Gastrocnemius medialis (tissue), 4 donors: ENCODE measurements at regions not wholly inside any gene's neighbourhood (a gene's known extent, or its start where the extent isn't known, plus 50 kb on each side); places are given as distances from the start of the nearest gene placed in this dataset.

Experiments used
- ATAC-seq, 2 donors: fragments of 150-250 bp; one replicate each; pipeline ENCODE4 v1.9.1; 2016
- DNase-seq, 2 donors: peaks; one replicate each; pipeline ENCODE4 v3.0.0-alpha.2; 2019
- H3K27ac ChIP-seq, 4 donors: fragments of 200-600 bp; sonication (generic); 1 replicate in 1 of 4; 2 replicates in 3 of 4; pipeline ENCODE4 v1.5.1; 2016 to 2018; ENCODE audit warnings: mild to moderate bottlenecking in 2 of 4, moderate library complexity in 1 of 4
- H3K27me3 ChIP-seq, 3 donors: fragments of 200-600 bp; sonication (generic) in 2 of 3; 1 replicate in 1 of 3; 2 replicates in 2 of 3; pipeline versions ENCODE4 v1.5.1 to v1.6.0; 2016 to 2019; ENCODE audit warnings: mild to moderate bottlenecking in 1 of 3, moderate library complexity in 1 of 3
- H3K36me3 ChIP-seq, 2 donors: fragments of 200-600 bp; sonication (generic) in 1 of 2; one replicate each; pipeline ENCODE4 v1.5.1; 2017 to 2018
- H3K4me1 ChIP-seq, 2 donors: fragments of 200-600 bp; sonication (generic) in 1 of 2; one replicate each; pipeline ENCODE4 v1.5.1; 2016 to 2017; ENCODE audit warnings: mild to moderate bottlenecking in 2 of 2
- H3K4me3 ChIP-seq, 4 donors: fragments of 200-600 bp; sonication (generic) in 3 of 4; 1 replicate in 1 of 4; 2 replicates in 3 of 4; pipeline ENCODE4 v1.5.1; 2016 to 2019; ENCODE audit warnings: mild to moderate bottlenecking in 2 of 4
- H3K9me3 ChIP-seq, 3 donors: fragments of 200-600 bp; sonication (generic) in 2 of 3; 1 replicate in 1 of 3; 2 replicates in 2 of 3; pipeline ENCODE4 v1.5.1; 2016 to 2019
- POLR2A ChIP-seq, 2 donors: fragments of 450-650 bp; IDR thresholded peaks; one replicate each; pipeline ENCODE4 v1.6.1; 2017; ENCODE audit warnings: antibody characterized with exemption in 2 of 2, mild to moderate bottlenecking in 2 of 2, moderate library complexity in 2 of 2
- in situ Hi-C, 4 donors: fragments of 200-750 bp; cut with MboI; loops; one replicate each; pipeline versions ENCODE4 v1.15.0 to v1.8.0; 2017; ENCODE audit warnings: low sequenced_read_pairs in 4 of 4
- intact Hi-C: fragments of 100-400 bp; cut with DNase I; formaldehyde crosslinking; loops from one replicate; pipeline ENCODE4 v1.15.1; 2023; ENCODE audit warnings: low total_unique reads
- TF ChIP-seq, protein P1 (sequence below), 5 experiments: fragments of 450-650 bp in 3 of 5; fragments of 200-600 bp in 2 of 5; sonication (generic) in 2 of 5; IDR thresholded peaks in 4 of 5; conservative IDR thresholded peaks in 1 of 5; 1 replicate in 4 of 5; 2 replicates in 1 of 5; pipeline ENCODE4 v1.5.1; 2016 to 2019; ENCODE audit warnings: antibody characterized with exemption in 5 of 5, mild to moderate bottlenecking in 3 of 5, moderate library complexity in 3 of 5

- no peak for DNase-seq
- Histone ChIP-seq H3K36me3 (no peaks in the 10 kb centered on the region), H3K9me3 (no peaks in the 10 kb centered on the region), H3K4me3 (no peak overlapping the region), H3K4me1 (peaks cover 27 to 30% of the 10 kb centered on the region in 2 donors), H3K27me3 (no peaks in the 10 kb centered on the region), H3K27ac (peak overlapping the region; percentile 85 to 99 (median 96))
- intact Hi-C loops (loop anchor here (5.0 to 10.0 kb wide), 4 partner anchors 372 to 1400 kb away; partner anchors contain the start of gene NBEA), in situ Hi-C loops (loop anchor here in 3 of 4 donors (10.0 to 25.0 kb wide), 3 partner anchors 180 to 957 kb away; partner anchors contain the start of gene PDS5B (in 2 of the 3))
- ATAC-seq: no peak
- TF ChIP-seq, protein P1, sequence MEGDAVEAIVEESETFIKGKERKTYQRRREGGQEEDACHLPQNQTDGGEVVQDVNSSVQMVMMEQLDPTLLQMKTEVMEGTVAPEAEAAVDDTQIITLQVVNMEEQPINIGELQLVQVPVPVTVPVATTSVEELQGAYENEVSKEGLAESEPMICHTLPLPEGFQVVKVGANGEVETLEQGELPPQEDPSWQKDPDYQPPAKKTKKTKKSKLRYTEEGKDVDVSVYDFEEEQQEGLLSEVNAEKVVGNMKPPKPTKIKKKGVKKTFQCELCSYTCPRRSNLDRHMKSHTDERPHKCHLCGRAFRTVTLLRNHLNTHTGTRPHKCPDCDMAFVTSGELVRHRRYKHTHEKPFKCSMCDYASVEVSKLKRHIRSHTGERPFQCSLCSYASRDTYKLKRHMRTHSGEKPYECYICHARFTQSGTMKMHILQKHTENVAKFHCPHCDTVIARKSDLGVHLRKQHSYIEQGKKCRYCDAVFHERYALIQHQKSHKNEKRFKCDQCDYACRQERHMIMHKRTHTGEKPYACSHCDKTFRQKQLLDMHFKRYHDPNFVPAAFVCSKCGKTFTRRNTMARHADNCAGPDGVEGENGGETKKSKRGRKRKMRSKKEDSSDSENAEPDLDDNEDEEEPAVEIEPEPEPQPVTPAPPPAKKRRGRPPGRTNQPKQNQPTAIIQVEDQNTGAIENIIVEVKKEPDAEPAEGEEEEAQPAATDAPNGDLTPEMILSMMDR (IDR thresholded peaks at IDR 0.05 in 4 of 5, conservative IDR thresholded peaks at IDR 0.05 in 1 of 5): no peak
- no peak for TF ChIP-seq POLR2A (IDR thresholded peaks at IDR 0.05)
Measured at GRCh38 chr13:33544308-33544707, 258.8 kb upstream of the STARD13 start.

DNA sequence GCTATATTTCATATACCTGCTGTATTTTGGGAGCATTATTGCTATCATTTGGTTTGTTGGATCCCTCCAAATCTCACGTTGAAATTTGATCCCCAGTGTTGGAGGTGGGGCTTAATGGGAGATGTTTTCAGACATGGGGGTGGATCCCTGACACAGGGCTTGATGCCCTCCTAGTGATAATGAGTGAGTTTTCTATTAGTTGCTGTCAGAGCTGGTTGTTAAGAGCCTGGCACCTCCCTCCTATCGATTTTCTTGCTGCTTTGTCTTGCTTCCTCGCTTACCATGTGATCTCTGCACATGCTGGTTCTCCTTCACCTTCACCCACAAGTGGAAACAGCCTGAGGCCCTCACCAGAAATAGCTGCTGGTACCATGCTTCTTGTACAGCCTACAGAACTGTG lies 259.9 kb upstream of the STARD13 start:
- no peak for DNase-seq
- H3K4me1 ChIP-seq: peaks cover 26 to 30% of the 10 kb centered on the region in 2 donors
- no peaks in the 10 kb centered on the region for H3K9me3 ChIP-seq
- ATAC-seq: no peak
- in situ Hi-C loops (loop anchor here in 3 of 4 donors (10.0 to 25.0 kb wide), 3 partner anchors 179 to 958 kb away; partner anchors contain the start of gene PDS5B (in 2 of the 3)), intact Hi-C loops (loop anchor here (10.0 kb wide), 1 partner anchor 1399 kb away; the partner anchor contains the start of gene NBEA)
- no peaks in the 10 kb centered on the region for H3K36me3 ChIP-seq
- no peak for TF ChIP-seq POLR2A (IDR thresholded peaks at IDR 0.05)
- TF ChIP-seq, protein P1 (IDR thresholded peaks at IDR 0.05 in 4 of 5, conservative IDR thresholded peaks at IDR 0.05 in 1 of 5): no peak
- peak overlapping the region in 3 of 4 donors; percentile 85 to 99 (median 96) for H3K27ac ChIP-seq
- no peak overlapping the region for H3K4me3 ChIP-seq
- H3K27me3 ChIP-seq: no peaks in the 10 kb centered on the region

GRCh38 chr13:33547035-33547434 lies 261.5 kb upstream of the STARD13 start:
- H3K27me3 ChIP-seq: no peaks in the 10 kb centered on the region
- intact Hi-C loops (loop anchor here (10.0 kb wide), 1 partner anchor 1398 kb away; the partner anchor contains the start of gene NBEA), in situ Hi-C loops (loop anchor here in 3 of 4 donors (10.0 to 25.0 kb wide), 3 partner anchors 178 to 960 kb away; partner anchors contain the start of gene PDS5B (in 2 of the 3))
- H3K36me3 ChIP-seq: no peaks in the 10 kb centered on the region
- H3K4me1 ChIP-seq: peaks cover 13 to 21% of the 10 kb centered on the region in 2 donors
- no peak for ATAC-seq
- H3K27ac ChIP-seq: no peak overlapping the region
- DNase-seq: no peak
- no peaks in the 10 kb centered on the region for H3K9me3 ChIP-seq
- no peak overlapping the region for H3K4me3 ChIP-seq
- TF ChIP-seq POLR2A (IDR thresholded peaks at IDR 0.05): no peak
- TF ChIP-seq, protein P1 (IDR thresholded peaks at IDR 0.05 in 4 of 5, conservative IDR thresholded peaks at IDR 0.05 in 1 of 5): no peak

GRCh38 chr13:33548069-33548468 lies 262.5 kb upstream of the STARD13 start:
- Histone ChIP-seq H3K36me3 (no peaks in the 10 kb centered on the region), H3K27me3 (no peaks in the 10 kb centered on the region), H3K9me3 (no peaks in the 10 kb centered on the region), H3K4me3 (no peak overlapping the region), H3K27ac (no peak overlapping the region), H3K4me1 (peaks cover 13 to 21% of the 10 kb centered on the region in 2 donors)
- no peak for DNase-seq
- ATAC-seq: no peak
- intact Hi-C loops: loop anchor here (10.0 kb wide), 1 partner anchor 1397 kb away; the partner anchor contains the start of gene NBEA
- in situ Hi-C loops: loop anchor here in 3 of 4 donors (10.0 to 25.0 kb wide), 3 partner anchors 177 to 961 kb away; partner anchors contain the start of gene PDS5B (in 2 of the 3)
- TF ChIP-seq, protein P1 (IDR thresholded peaks at IDR 0.05 in 4 of 5, conservative IDR thresholded peaks at IDR 0.05 in 1 of 5): no peak
- TF ChIP-seq POLR2A (IDR thresholded peaks at IDR 0.05): no peak
